Breast epithelium (tissue), 3 donors: ENCODE measurements at regions not wholly inside any gene's neighbourhood (a gene's known extent, or its start where the extent isn't known, plus 50 kb on each side); places are given as distances from the start of the nearest gene placed in this dataset.

Experiments used
- CTCF ChIP-seq, 3 donors: fragments of 450-650 bp; IDR thresholded peaks; one replicate each; pipeline ENCODE4 v1.5.1; 2016 to 2017; ENCODE audit warnings: antibody characterized with exemption in 3 of 3, mild to moderate bottlenecking in 3 of 3, moderate library complexity in 3 of 3
- POLR2A ChIP-seq: fragments of 450-650 bp; IDR thresholded peaks from one replicate; pipeline ENCODE4 v1.6.1; 2016; ENCODE audit warnings: antibody characterized with exemption, mild to moderate bottlenecking, moderate library complexity
- POLR2AphosphoS5 ChIP-seq, 3 donors: sonication (generic); formaldehyde crosslinking; IDR thresholded peaks; one replicate each; pipeline ENCODE4 v1.6.1; 2017; ENCODE audit warnings: antibody characterized with exemption in 3 of 3

- TF ChIP-seq CTCF (IDR thresholded peaks at IDR 0.05) (no peak), POLR2A (no peak), POLR2AphosphoS5 (IDR thresholded peaks at IDR 0.05) (no peak)
Observed at GRCh38 chr6:85049282-85049681, 284.9 kb upstream of the TBX18 start.
